Neural cell (in vitro differentiated cells): ENCODE measurements at regions not wholly inside any gene's neighbourhood (a gene's known extent, or its start where the extent isn't known, plus 50 kb on each side); places are given as distances from the start of the nearest gene placed in this dataset.

Experiments used
- H2AFZ ChIP-seq: fragments of 200-600, 300-800 bp; sonication (generic), shearing (Covaris generic); 2 replicates; pipeline ENCODE4 v1.6.0; 2014; ENCODE audit warnings: low read depth, mild to moderate bottlenecking, antibody characterized with exemption, low read length, moderate library complexity
- H3F3A ChIP-seq: fragments of 200-600 bp; shearing (Covaris generic); 2 replicates; pipeline ENCODE4 v1.6.1; 2016; ENCODE audit warnings: mild to moderate bottlenecking, moderate library complexity, mixed read lengths, antibody characterized with exemption, low read length; ENCODE audit not compliant: insufficient read depth, poor library complexity, severe bottlenecking
- H3K27ac ChIP-seq: fragments of 200-600, 300-800 bp; sonication (generic), shearing (Covaris generic); 2 replicates; pipeline ENCODE4 v1.5.1; 2014; ENCODE audit warnings: mild to moderate bottlenecking, low read length, moderate library complexity
- H3K27me3 ChIP-seq: fragments of 300-800, 200-600 bp; sonication (generic), shearing (Covaris generic); 2 replicates; pipeline ENCODE4 v1.6.0; 2014; ENCODE audit warnings: mild to moderate bottlenecking, low read depth, low read length, moderate library complexity; ENCODE audit not compliant: insufficient read depth
- H3K36me3 ChIP-seq: fragments of 300-800, 200-600 bp; sonication (generic), shearing (Covaris generic); 2 replicates; pipeline ENCODE4 v1.5.1; 2014; ENCODE audit warnings: mild to moderate bottlenecking, antibody characterized with exemption, low read length, moderate library complexity; ENCODE audit not compliant: insufficient read depth
- H3K4me2 ChIP-seq: fragments of 300-800, 200-600 bp; sonication (generic), shearing (Covaris generic); 2 replicates; pipeline ENCODE4 v1.6.0; 2014; ENCODE audit warnings: mild to moderate bottlenecking, low read length
- H3K4me3 ChIP-seq: fragments of 300-800, 200-600 bp; sonication (generic), shearing (Covaris generic); 2 replicates; pipeline ENCODE4 v1.5.1; 2014; ENCODE audit warnings: mild to moderate bottlenecking, low read length, moderate library complexity
- H3K79me2 ChIP-seq: fragments of 200-600 bp; shearing (Covaris generic); replicated peaks from 2 replicates; pipeline ENCODE4 v1.6.0; 2014; ENCODE audit warnings: mild to moderate bottlenecking, low read length, moderate library complexity; ENCODE audit not compliant: insufficient read depth
- H3K9ac ChIP-seq: fragments of 300-800, 200-600 bp; sonication (generic), shearing (Covaris generic); 2 replicates; pipeline ENCODE4 v1.6.1; 2016; ENCODE audit warnings: mild to moderate bottlenecking, low read length, mixed read lengths
- H3K9me2 ChIP-seq: fragments of 200-600 bp; shearing (Covaris generic); 2 replicates; pipeline ENCODE4 v1.6.1; 2016; ENCODE audit warnings: mild to moderate bottlenecking, low read length, mixed read lengths; ENCODE audit not compliant: insufficient read depth
- H3K9me3 ChIP-seq: fragments of 200-600, 300-800 bp; sonication (generic), shearing (Covaris generic); 2 replicates; pipeline ENCODE4 v1.6.1; 2016; ENCODE audit warnings: mild to moderate bottlenecking, mixed run types, low read length, moderate library complexity, mixed read lengths
- H4K20me1 ChIP-seq: fragments of 200-600 bp; shearing (Covaris generic); 2 replicates; pipeline ENCODE4 v1.6.1; 2016; ENCODE audit warnings: mild to moderate bottlenecking, mixed run types; ENCODE audit not compliant: insufficient read depth
- CTCF ChIP-seq: fragments of 450-650 bp; IDR thresholded peaks from 2 replicates; pipeline ENCODE4 v1.5.1; 2014; ENCODE audit warnings: antibody characterized with exemption, mild to moderate bottlenecking, moderate library complexity; ENCODE audit not compliant: poor library complexity, severe bottlenecking
- EP300 ChIP-seq: fragments of 450-650 bp; conservative IDR thresholded peaks from 2 replicates; pipeline ENCODE4 v1.6.1; 2014; ENCODE audit warnings: antibody characterized with exemption, mild to moderate bottlenecking, moderate library complexity; ENCODE audit not compliant: poor library complexity, severe bottlenecking
- EZH2 ChIP-seq: fragments of 200-600, 300-800 bp; shearing (Covaris generic), sonication (generic); IDR thresholded peaks from 2 replicates; pipeline ENCODE4 v1.6.1; 2014; ENCODE audit warnings: antibody characterized with exemption, low read length, borderline replicate concordance, mild to moderate bottlenecking; ENCODE audit not compliant: insufficient read depth, poor library complexity, severe bottlenecking
- MXI1 ChIP-seq: fragments of 450-650 bp; conservative IDR thresholded peaks from 2 replicates; pipeline ENCODE4 v1.6.1; 2014; ENCODE audit warnings: antibody characterized with exemption, mild to moderate bottlenecking; ENCODE audit not compliant: poor library complexity, severe bottlenecking
- POLR2AphosphoS5 ChIP-seq: IDR thresholded peaks from 2 replicates; pipeline ENCODE4 v1.6.1; 2012
- RAD21 ChIP-seq: fragments of 450-650 bp; conservative IDR thresholded peaks from 2 replicates; pipeline ENCODE4 v1.6.1; 2014; ENCODE audit warnings: antibody characterized with exemption, mild to moderate bottlenecking, moderate library complexity
- REST ChIP-seq: IDR thresholded peaks from 2 replicates; pipeline ENCODE4 v1.6.1; 2012; ENCODE audit warnings: borderline replicate concordance
- SMC3 ChIP-seq: fragments of 450-650 bp; conservative IDR thresholded peaks from 2 replicates; pipeline ENCODE4 v1.6.1; 2014; ENCODE audit warnings: antibody characterized with exemption, mild to moderate bottlenecking, moderate library complexity; ENCODE audit not compliant: poor library complexity
- TAF1 ChIP-seq: IDR thresholded peaks from 2 replicates; pipeline ENCODE4 v1.6.1; 2012; ENCODE audit warnings: low read depth

- no peaks in the 10 kb centered on the region for H3K79me2 ChIP-seq
- H3K9ac ChIP-seq, result no peak overlapping the region
- H3K9me2 ChIP-seq, result no peaks in the 10 kb centered on the region
- H3K27ac ChIP-seq, result no peak overlapping the region
- no peaks in the 10 kb centered on the region for H3F3A ChIP-seq
- H3K4me2 ChIP-seq, result no peak overlapping the region
- H4K20me1 ChIP-seq, result no peaks in the 10 kb centered on the region
- H3K4me3 ChIP-seq, result no peak overlapping the region
- no peaks in the 10 kb centered on the region for H3K27me3 ChIP-seq
- H2AFZ ChIP-seq, result no peak overlapping the region
- H3K36me3 ChIP-seq, result no peaks in the 10 kb centered on the region
- no peaks in the 10 kb centered on the region for H3K9me3 ChIP-seq
- no peak for TF ChIP-seq CTCF
- TF ChIP-seq EZH2, result no peak
- TF ChIP-seq SMC3, result no peak
- no peak for TF ChIP-seq MXI1
- TF ChIP-seq EP300, result no peak
- TF ChIP-seq RAD21, result no peak
- TF ChIP-seq TAF1, result no peak
- TF ChIP-seq POLR2AphosphoS5, result no peak
- no peak for TF ChIP-seq REST
These were observed 297.5 kb downstream of the NAF1 start for GRCh38 chr4:162869157-162869556.

- H3K36me3 ChIP-seq, result no peaks in the 10 kb centered on the region
- no peak overlapping the region for H3K4me3 ChIP-seq
- H3K79me2 ChIP-seq, result no peaks in the 10 kb centered on the region
- no peak overlapping the region for H2AFZ ChIP-seq
- no peaks in the 10 kb centered on the region for H3K9me2 ChIP-seq
- H4K20me1 ChIP-seq, result no peaks in the 10 kb centered on the region
- TF ChIP-seq EZH2 (no peak), REST (no peak), CTCF (no peak), TAF1 (no peak), SMC3 (no peak), EP300 (no peak), RAD21 (no peak), POLR2AphosphoS5 (no peak), MXI1 (no peak)
- no peaks in the 10 kb centered on the region for H3K27me3 ChIP-seq
- no peak overlapping the region for H3K4me2 ChIP-seq
- no peaks in the 10 kb centered on the region for H3K9me3 ChIP-seq
- H3F3A ChIP-seq, result no peaks in the 10 kb centered on the region
- no peak overlapping the region for H3K9ac ChIP-seq
- no peak overlapping the region for H3K27ac ChIP-seq
These were observed 300.1 kb downstream of the NAF1 start for GRCh38 chr4:162866565-162866964.
